ENCODE measurements at regions not wholly inside any gene's neighbourhood (a gene's known extent, or its start where the extent isn't known, plus 50 kb on each side); places are given as distances from the start of the nearest gene placed in this dataset.

DNA sequence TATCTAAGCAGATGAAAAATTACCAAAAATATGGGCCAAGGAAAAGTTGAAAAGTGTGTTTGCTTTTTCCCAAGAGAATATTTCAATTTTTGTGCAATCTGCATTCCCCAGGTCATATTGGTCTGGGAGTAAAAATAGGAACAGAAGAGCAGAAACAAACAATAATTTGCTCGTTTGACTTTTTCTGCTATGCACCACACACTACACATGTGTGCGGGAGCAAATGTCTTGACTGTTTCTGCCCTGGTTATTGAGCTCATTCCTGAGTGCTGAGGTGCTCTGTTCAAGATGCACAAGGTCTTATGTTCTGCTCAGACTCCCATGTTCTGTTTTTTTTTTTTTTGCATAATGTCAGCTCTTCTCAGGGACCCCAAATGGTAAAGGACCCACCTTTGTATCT lies 298.0 kb upstream of the MME start:
- H3K4me3 ChIP-seq (ENCODE audit: low read length): no peak overlapping the region
- no peaks in the 10 kb centered on the region for H3K27me3 ChIP-seq (ENCODE audit: control insufficient read depth, insufficient read depth, low read length)
- no peak overlapping the region for H3K9ac ChIP-seq (ENCODE audit: low read length)
- no peak overlapping the region for H3K27ac ChIP-seq (ENCODE audit: low read length)
- H3K36me3 ChIP-seq (ENCODE audit: control insufficient read depth, low read depth, low read length): no peaks in the 10 kb centered on the region
- no peaks in the 10 kb centered on the region for H3K9me3 ChIP-seq (ENCODE audit: control insufficient read depth, low read depth, low read length)
- no peaks in the 10 kb centered on the region for H3K4me1 ChIP-seq (ENCODE audit: control insufficient read depth, low read depth, low read length)

DNA sequence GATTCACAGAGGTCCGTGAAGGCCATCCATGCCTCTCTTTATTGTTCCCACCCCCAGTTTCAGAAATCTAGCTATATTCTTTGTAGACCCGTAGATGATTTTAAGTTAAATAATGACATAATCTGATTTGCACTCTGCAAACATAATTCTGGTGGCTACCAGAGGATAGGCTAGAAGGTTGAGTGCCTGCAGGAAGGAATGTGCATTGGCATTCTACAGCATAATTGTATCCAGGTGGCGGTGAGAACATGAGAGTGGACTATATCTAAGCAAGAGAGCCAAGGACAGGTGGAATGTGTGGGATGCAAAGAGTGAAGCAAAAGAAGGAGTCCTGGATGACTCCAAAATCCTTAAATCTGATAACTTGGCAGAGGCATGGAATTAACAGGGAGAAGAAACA lies 298.5 kb upstream of the MME start:
- Histone ChIP-seq H3K27ac (ENCODE audit: low read length) (no peak overlapping the region), H3K36me3 (ENCODE audit: control insufficient read depth, low read depth, low read length) (no peaks in the 10 kb centered on the region), H3K9me3 (ENCODE audit: control insufficient read depth, low read depth, low read length) (no peaks in the 10 kb centered on the region), H3K9ac (ENCODE audit: low read length) (no peak overlapping the region), H3K4me1 (ENCODE audit: control insufficient read depth, low read depth, low read length) (peaks cover 3% of the 10 kb centered on the region), H3K27me3 (ENCODE audit: control insufficient read depth, insufficient read depth, low read length) (no peaks in the 10 kb centered on the region), H3K4me3 (ENCODE audit: low read length) (no peak overlapping the region)

DNA sequence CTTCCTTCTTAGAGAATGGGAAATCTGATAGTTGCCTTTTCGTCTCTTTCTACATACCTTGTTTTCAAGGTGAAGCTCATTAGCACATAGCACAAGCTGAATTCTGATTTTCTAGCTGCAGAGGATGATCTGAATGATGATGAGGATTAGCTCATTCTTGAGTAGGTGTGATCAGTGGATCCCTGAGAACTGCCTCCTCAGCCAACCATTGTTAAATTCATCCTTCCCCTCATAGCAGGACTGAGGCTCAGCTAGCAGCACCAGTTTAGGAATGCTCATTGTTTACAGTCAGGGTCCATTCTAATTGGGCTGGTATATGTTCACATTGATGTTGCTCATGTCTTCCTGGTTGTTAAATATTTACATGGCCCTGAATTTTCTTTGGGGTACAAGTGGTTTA lies 299.9 kb upstream of the MME start:
- no peak overlapping the region for H3K9ac ChIP-seq (ENCODE audit: low read length)
- no peak overlapping the region for H3K4me3 ChIP-seq (ENCODE audit: low read length)
- peaks cover 9% of the 10 kb centered on the region for H3K4me1 ChIP-seq (ENCODE audit: control insufficient read depth, low read depth, low read length)
- no peak overlapping the region for H3K27ac ChIP-seq (ENCODE audit: low read length)
- no peaks in the 10 kb centered on the region for H3K9me3 ChIP-seq (ENCODE audit: control insufficient read depth, low read depth, low read length)
- no peaks in the 10 kb centered on the region for H3K27me3 ChIP-seq (ENCODE audit: control insufficient read depth, insufficient read depth, low read length)
- no peaks in the 10 kb centered on the region for H3K36me3 ChIP-seq (ENCODE audit: control insufficient read depth, low read depth, low read length)

DNA sequence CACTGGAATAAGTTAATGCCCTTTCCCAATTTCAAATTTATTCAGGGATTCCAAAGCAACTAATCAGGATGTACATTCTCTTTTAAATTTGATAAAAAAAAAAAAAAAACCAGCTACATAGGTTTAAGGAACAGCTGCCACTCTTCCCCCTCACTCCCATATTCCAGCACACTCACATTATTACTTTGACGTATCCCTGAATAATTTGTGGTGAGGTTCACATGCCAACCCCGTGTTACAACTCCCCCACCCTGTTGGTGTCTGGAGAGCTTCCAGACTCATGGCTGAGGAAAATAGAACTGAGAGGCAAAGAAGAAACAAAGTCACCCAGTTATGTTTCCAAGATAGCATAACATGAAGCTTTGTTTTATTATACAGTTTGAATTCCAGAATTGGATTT lies 300.5 kb upstream of the MME start:
- no peak overlapping the region for H3K4me3 ChIP-seq (ENCODE audit: low read length)
- no peak overlapping the region for H3K27ac ChIP-seq (ENCODE audit: low read length)
- no peaks in the 10 kb centered on the region for H3K9me3 ChIP-seq (ENCODE audit: control insufficient read depth, low read depth, low read length)
- H3K36me3 ChIP-seq (ENCODE audit: control insufficient read depth, low read depth, low read length): no peaks in the 10 kb centered on the region
- H3K4me1 ChIP-seq (ENCODE audit: control insufficient read depth, low read depth, low read length): peaks cover 9% of the 10 kb centered on the region
- H3K9ac ChIP-seq (ENCODE audit: low read length): no peak overlapping the region
- H3K27me3 ChIP-seq (ENCODE audit: control insufficient read depth, insufficient read depth, low read length): no peaks in the 10 kb centered on the region

DNA sequence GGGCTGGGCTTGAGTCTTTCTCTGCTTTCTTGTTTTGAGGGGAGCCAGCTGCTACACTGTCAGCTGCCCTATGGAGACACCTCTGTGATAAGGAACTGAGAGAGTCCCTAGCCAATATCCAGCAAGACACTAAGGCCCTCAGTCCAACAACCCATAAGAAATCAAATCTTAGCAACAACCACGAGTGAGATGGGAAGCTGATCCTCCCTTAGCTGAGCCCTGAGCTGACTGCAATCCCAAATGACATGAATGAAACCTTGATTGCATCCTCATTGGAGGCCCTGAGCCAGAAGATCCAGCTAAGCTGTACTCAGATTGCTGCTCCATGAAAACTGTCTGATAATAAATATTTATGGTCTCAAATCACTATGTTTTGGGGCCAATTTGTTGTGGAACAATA lies 302.1 kb upstream of the MME start:
- H3K27me3 ChIP-seq (ENCODE audit: control insufficient read depth, insufficient read depth, low read length): no peaks in the 10 kb centered on the region
- H3K27ac ChIP-seq (ENCODE audit: low read length): no peak overlapping the region
- no peaks in the 10 kb centered on the region for H3K36me3 ChIP-seq (ENCODE audit: control insufficient read depth, low read depth, low read length)
- no peak overlapping the region for H3K9ac ChIP-seq (ENCODE audit: low read length)
- H3K4me3 ChIP-seq (ENCODE audit: low read length): no peak overlapping the region
- H3K4me1 ChIP-seq (ENCODE audit: control insufficient read depth, low read depth, low read length): peaks cover 9% of the 10 kb centered on the region
- H3K9me3 ChIP-seq (ENCODE audit: control insufficient read depth, low read depth, low read length): no peaks in the 10 kb centered on the region

DNA sequence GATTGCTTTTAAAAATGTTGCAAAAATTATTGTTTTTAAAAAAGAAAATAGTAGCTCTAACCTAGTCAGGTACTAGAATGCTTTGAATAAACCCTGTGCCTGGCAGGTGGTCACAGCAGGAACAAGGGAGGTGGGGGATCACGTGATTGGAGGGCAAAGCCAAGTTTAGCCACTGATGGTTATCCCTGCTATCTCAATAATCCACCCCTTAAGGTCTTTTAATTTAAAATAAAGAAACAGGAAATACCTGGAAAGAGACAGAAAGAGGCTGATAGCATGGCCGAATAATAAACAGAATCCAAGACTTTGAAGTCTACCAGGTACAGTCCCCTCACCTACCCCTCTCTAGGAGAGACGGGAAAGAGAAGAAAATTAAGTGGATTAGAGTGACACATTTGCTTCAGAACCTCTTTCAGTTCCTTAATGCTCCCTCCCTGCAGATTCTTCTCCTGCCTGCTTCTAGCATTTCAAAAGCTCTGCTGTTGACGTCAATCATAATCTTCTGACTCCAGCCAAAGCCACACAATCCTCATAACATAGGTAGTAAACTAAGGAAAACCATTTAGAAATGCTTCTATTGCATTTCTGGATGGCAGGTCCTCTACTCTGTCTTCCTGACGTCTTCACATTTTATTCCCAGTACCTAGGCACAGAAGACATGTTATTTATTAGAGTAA lies 303.4 kb upstream of the MME start:
- Histone ChIP-seq H3K9ac (ENCODE audit: low read length) (no peak overlapping the region), H3K9me3 (ENCODE audit: control insufficient read depth, low read depth, low read length) (no peaks in the 10 kb centered on the region), H3K4me3 (ENCODE audit: low read length) (peak overlapping the region; percentile 1), H3K36me3 (ENCODE audit: control insufficient read depth, low read depth, low read length) (no peaks in the 10 kb centered on the region), H3K4me1 (ENCODE audit: control insufficient read depth, low read depth, low read length) (peaks cover 9% of the 10 kb centered on the region), H3K27me3 (ENCODE audit: control insufficient read depth, insufficient read depth, low read length) (no peaks in the 10 kb centered on the region), H3K27ac (ENCODE audit: low read length) (no peak overlapping the region)

DNA sequence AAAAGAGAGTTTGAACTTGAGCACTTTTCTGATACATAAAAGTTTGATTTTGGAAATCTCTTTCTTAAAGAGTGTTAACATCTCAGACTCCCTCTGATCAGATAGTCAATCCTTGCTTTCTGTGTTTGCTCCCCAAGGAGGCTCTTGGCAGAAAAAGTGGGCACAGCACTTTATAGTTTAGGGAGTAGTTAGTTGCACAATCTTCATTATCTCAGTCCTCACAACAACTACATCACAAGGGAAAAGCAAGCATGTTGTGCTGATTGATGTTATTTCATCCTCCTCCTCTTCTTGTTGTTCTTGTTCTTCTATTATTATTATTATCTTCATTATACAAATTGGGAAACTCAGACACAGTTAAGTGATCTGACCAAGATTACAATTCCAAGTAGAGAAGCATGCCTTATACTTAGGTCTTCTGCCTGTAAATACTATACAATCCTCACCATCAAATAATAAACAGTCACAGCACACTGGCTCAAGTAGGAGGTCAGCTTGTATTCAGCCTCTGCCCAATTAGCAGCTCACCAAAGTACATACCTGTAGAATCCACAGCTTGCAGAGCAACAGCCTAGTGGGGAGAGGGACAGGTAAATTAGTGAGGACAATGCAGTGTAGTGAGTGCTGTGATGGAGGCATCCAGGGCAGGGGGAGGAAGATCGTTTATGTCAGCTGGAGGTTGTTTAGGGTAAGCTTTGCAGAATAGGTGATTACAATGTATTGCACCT lies 304.1 kb upstream of the MME start:
- Histone ChIP-seq H3K9me3 (ENCODE audit: control insufficient read depth, low read depth, low read length) (no peaks in the 10 kb centered on the region), H3K4me1 (ENCODE audit: control insufficient read depth, low read depth, low read length) (peaks cover 9% of the 10 kb centered on the region), H3K9ac (ENCODE audit: low read length) (no peak overlapping the region), H3K27ac (ENCODE audit: low read length) (no peak overlapping the region), H3K36me3 (ENCODE audit: control insufficient read depth, low read depth, low read length) (no peaks in the 10 kb centered on the region), H3K4me3 (ENCODE audit: low read length) (peak overlapping the region; percentile 1), H3K27me3 (ENCODE audit: control insufficient read depth, insufficient read depth, low read length) (no peaks in the 10 kb centered on the region)

DNA sequence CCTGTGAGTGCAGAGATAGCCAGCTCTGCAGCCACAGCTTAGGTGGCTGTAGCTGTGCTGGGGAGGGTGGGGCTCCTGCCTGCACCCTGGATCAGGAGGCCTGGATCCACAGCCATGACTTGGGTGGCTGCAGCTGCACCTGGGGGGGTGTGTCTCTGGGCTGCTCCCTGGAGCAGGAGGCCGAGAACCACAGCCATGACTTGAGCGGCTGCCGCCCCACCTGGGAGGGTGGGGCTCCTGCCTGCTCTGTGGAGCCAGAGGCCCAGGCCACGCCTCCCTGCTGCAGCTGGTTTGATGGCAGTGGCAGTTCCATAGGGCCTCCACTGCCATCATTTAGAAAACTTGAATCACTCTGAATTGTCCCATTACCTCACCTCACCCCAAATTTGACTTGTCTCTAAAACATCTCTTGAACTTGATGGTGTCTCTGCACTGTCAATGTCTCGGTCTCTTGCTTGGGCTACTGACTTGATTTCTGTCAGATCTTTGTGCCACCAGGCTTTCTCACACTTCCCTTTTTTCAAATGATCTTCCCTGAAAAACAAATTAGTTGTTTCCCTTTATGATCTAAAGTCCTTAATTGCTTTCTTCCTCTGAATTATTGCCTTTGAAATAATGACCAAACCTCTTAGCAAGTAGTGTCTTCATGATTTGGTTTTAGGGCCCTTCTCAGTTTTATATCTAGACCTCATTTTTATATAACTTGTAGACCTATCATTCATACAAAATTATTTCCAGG lies 313.2 kb upstream of the MME start:
- Histone ChIP-seq H3K4me3 (ENCODE audit: low read length) (no peak overlapping the region), H3K36me3 (ENCODE audit: control insufficient read depth, low read depth, low read length) (no peaks in the 10 kb centered on the region), H3K27ac (ENCODE audit: low read length) (no peak overlapping the region), H3K9ac (ENCODE audit: low read length) (no peak overlapping the region), H3K4me1 (ENCODE audit: control insufficient read depth, low read depth, low read length) (no peaks in the 10 kb centered on the region), H3K9me3 (ENCODE audit: control insufficient read depth, low read depth, low read length) (no peaks in the 10 kb centered on the region), H3K27me3 (ENCODE audit: control insufficient read depth, insufficient read depth, low read length) (no peaks in the 10 kb centered on the region)

DNA sequence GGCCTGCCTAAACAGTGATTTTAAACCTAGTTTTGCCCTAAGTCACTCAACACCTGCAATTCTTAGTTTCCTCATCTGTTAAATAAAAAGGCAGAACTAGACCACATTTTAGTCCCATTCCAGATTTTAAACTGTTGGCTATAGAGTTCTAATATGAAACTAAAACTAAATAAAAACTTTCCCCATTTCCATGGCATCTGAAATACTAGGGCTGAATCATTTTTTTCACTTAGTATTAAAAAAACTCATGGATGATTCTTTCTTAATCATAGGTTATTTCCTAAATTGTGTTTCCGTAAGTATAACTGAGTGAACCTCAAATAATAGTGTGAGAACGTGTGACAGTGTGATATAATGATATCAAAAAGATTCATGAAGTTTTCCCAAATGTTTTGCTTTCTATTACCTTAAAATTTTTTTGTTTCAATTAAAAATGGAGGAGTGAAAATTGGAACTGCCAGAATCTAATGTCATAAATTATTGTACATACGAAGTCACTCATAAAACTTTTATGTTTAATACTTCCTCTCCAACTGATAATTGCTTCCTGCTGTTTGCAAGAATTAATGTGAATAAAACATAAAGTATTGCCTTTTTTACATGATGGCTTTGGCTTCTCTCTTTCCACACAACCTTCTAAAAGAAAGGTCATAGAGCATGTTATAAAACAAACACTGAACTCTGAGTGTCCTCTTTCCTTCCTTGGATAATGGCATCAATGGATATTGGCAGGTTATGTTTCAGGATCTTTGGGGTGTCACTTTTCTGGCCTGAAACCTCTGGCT lies 315.1 kb upstream of the MME start:
- no peaks in the 10 kb centered on the region for H3K36me3 ChIP-seq (ENCODE audit: control insufficient read depth, low read depth, low read length)
- H3K4me3 ChIP-seq (ENCODE audit: low read length): no peak overlapping the region
- H3K9me3 ChIP-seq (ENCODE audit: control insufficient read depth, low read depth, low read length): no peaks in the 10 kb centered on the region
- H3K27ac ChIP-seq (ENCODE audit: low read length): no peak overlapping the region
- no peaks in the 10 kb centered on the region for H3K27me3 ChIP-seq (ENCODE audit: control insufficient read depth, insufficient read depth, low read length)
- H3K4me1 ChIP-seq (ENCODE audit: control insufficient read depth, low read depth, low read length): no peaks in the 10 kb centered on the region
- no peak overlapping the region for H3K9ac ChIP-seq (ENCODE audit: low read length)

DNA sequence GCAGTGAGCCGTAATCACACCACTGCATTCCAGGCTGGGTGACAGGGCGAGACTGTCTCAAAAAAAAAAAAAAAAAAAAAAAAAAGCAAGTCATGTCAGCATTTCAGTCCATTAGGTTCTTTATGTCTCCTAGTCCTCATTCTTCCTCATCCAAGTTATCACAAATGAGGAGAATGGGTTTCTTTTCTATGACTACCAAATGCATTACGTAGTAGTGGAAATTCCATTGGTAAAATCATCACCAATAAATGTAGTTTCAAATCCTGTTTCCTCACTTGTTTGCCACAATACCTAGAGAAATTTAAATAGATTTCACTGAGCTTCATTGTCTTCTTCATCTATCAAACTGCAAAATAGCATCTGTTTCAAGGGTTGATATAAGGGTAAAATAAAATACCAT lies 317.6 kb upstream of the MME start:
- H3K4me1 ChIP-seq (ENCODE audit: control insufficient read depth, low read depth, low read length): no peaks in the 10 kb centered on the region
- H3K27me3 ChIP-seq (ENCODE audit: control insufficient read depth, insufficient read depth, low read length): no peaks in the 10 kb centered on the region
- H3K9ac ChIP-seq (ENCODE audit: low read length): no peak overlapping the region
- no peaks in the 10 kb centered on the region for H3K36me3 ChIP-seq (ENCODE audit: control insufficient read depth, low read depth, low read length)
- no peaks in the 10 kb centered on the region for H3K9me3 ChIP-seq (ENCODE audit: control insufficient read depth, low read depth, low read length)
- H3K4me3 ChIP-seq (ENCODE audit: low read length): no peak overlapping the region
- no peak overlapping the region for H3K27ac ChIP-seq (ENCODE audit: low read length)

DNA sequence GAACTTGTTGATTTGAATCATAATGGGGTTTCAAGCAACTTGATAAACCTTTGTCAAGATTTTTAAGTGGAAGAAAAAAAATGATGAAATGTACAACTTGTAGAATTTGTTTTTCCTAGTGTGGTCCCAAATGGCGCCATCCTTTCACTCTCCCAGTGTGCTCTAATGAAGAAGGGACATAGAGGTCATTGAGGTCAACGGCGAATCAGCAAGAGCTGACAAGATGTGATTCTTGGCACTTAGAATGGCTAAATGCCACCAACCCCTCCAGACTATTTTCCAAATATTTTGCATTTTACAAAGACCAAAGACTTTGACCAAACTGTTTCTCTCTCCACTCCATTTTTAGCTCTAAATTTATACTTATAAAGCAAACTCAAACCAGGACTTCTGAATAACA lies 320.2 kb upstream of the MME start:
- H3K36me3 ChIP-seq (ENCODE audit: control insufficient read depth, low read depth, low read length): no peaks in the 10 kb centered on the region
- H3K4me3 ChIP-seq (ENCODE audit: low read length): no peak overlapping the region
- H3K9me3 ChIP-seq (ENCODE audit: control insufficient read depth, low read depth, low read length): no peaks in the 10 kb centered on the region
- no peaks in the 10 kb centered on the region for H3K4me1 ChIP-seq (ENCODE audit: control insufficient read depth, low read depth, low read length)
- H3K27me3 ChIP-seq (ENCODE audit: control insufficient read depth, insufficient read depth, low read length): no peaks in the 10 kb centered on the region
- no peak overlapping the region for H3K27ac ChIP-seq (ENCODE audit: low read length)
- H3K9ac ChIP-seq (ENCODE audit: low read length): no peak overlapping the region

Measured in iPS-18a (cell line).